ENCODE measurements at regions not wholly inside any gene's neighbourhood (a gene's known extent, or its start where the extent isn't known, plus 50 kb on each side); places are given as distances from the start of the nearest gene placed in this dataset.

DNA sequence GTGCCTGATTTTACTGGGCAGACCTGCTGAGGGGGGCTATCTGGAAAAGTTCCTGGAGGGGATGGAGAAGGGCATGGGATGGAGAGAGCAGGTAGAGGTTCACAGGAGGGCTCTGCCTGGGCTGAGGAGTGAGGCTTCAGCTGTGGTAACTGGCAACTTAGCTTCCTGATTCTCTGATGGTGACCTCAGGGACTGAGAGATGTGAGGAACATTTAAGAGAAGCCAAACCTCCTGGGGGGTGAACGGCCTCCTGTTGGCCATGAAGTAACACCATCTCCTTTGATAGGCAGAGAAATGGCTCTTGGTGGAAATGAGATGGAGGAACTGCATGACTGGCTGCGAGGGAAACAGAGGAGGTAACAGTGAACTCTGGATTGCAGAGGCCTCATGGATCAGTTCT lies 97.3 kb upstream of the ROPN1 start:
- no peak for FAIRE-seq
- DNase-seq (ENCODE audit: insufficient read length, low spot score), result no peak

DNA sequence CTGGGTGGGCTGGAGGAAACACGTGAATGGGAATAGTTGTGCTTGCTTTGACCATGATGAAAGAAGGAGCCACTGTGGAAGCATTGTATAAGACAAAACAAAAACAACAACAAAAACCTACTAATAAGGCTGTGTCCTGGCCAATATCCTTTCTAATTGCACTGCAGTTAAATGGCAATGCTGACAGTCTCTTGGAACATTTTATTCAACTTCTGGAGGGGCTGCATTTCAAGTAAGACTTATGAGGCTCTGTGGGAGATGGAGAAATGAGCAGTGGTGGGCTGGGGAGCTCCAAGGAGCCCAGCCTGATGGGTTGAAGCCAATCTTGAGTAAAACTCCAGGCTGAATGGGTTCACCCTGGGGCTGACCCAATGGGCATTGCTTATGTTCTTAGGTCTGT lies 99.8 kb upstream of the ROPN1 start:
- FAIRE-seq, result no peak
- DNase-seq (ENCODE audit: insufficient read length, low spot score), result no peak

DNA sequence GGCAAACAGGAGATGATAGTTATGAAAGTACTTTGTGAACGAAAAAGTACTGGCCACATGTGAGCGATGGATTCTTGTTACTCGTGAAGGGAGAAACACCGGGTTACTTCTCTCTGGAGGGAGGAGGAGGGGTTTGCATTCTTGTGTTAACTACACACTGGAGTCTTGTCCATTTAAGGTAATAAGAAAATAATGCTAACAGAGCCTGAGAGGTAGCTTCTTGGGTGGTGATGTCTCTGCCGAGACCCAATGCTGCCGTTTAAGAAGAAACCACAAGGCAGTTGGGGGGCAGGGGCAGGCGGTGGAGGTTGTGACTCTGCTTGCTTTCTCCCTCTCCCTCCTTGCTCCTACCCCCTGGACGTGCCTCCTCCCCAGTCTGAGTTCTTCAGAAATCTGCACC lies 100.9 kb upstream of the ROPN1 start:
- DNase-seq (ENCODE audit: insufficient read length, low spot score), result no peak

DNA sequence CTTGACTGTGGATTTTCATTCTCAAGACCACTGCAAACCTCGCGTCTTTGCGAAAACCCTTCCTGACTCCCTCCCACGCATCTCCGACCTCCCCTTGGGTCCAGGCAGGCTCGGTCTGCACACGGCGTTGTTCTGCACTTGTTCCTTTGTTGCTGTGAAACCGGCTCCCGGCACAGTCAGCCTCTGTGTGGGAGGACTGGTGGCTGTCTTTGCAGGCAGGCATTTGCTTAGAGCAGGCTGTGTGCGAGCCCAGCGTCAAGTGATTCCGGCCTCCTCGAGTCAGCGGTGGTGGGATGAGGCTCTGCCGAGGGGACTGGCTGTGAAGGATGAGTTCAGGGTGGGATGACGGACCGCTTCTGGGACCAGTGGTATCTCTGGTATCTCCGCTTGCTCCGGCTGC lies 102.6 kb upstream of the ROPN1 start:
- FAIRE-seq (no peak), DNase-seq (ENCODE audit: insufficient read length, low spot score) (no peak)

More for the DNA sequence above, 100.9 kb upstream of the ROPN1 start:
- no peak for FAIRE-seq

DNA sequence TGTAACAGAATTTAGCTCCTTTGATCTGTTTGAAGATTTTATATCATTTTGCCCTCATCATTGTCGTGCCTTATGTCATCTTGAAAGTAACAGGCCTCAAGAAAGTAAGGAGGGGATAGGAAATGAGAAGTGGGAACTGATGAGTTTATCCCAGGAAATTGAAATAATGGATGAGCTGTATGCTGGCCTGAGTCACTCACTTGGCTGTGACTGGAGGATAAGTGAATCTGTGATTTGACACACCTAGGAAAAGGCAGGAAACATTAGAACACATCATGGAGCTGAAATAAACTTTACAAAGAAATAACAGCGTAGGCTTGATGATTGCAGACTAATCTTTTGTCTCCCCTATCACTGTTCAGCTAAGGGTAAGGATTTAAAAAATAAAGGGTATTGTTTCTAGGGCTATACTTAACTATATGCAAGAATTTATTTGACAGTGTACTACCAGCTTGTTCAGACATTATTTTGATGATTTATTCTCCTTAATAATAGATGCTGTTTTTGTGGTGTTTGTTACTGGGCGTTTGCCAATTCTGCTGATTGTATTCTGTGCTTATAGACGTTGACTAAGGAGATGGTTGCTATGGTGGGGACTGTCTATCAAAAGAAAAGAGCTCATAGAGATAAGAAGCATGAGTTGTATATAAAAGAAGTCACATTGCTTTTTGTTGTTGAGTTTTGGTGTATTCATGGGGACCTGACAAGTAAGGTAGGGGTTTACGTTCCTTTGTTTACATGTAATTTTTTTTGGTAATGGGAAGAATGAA lies 105.6 kb upstream of the ROPN1 start:
- FAIRE-seq, result no peak
- DNase-seq (ENCODE audit: insufficient read length, low spot score), result no peak

DNA sequence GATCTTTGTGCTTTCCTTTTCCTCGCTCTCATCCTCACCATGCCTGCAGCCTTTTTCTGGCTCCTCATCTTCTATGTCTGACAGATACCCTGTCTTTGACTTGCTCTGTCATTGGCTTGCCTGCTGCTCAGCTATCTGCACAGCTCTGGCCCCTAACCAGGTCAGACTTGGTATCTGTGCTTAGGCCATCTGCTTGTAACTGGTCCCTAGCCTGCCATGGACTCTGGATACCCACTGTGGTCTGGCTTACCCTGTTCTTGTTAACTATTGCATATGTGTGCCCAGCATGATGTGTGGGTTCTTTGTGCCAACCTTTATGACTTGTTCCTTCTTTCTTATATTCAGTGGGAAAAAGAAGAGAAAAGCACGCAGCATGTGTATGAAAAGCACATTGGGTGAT lies 109.7 kb upstream of the ROPN1 start:
- DNase-seq (ENCODE audit: insufficient read length, low spot score), result no peak
- FAIRE-seq, result no peak

DNA sequence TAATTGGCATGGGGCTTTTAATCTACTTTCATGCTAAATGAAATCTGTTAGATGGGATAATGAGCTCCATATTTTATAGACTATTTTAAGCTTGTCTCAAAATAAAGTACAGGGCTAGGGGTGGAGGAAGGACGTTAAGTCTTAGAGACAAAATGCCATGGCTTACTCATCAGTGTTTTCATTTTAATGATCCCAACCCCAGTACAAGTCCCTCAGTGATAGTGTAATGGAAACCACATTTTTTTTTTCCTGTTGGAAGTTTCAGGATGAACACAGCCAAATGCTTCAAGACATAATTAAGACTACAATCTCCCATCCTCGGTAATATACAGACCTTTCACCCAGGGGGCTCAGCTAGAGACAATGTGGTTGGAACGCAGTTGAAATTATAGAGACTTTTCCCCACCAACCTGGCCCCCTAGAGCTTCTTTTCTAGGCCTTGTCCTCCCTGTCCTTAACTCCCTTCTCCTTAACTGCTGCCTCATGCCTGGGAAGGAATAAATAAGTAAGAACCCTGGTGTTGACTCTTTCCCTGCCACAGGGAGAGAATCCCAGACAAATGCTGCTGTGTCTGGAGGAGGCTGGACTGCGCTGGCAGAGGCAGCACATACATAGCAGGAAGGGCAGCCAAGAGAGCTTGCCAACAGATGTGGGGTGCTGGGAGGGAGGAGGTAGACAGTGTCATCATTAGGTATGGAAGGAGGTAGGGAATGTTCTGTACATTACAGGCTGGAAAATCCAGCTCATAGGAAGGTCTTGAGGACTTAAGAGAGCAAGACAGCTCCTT lies 115.4 kb upstream of the ROPN1 start:
- DNase-seq (ENCODE audit: insufficient read length, low spot score) (no peak), FAIRE-seq (no peak)

DNA sequence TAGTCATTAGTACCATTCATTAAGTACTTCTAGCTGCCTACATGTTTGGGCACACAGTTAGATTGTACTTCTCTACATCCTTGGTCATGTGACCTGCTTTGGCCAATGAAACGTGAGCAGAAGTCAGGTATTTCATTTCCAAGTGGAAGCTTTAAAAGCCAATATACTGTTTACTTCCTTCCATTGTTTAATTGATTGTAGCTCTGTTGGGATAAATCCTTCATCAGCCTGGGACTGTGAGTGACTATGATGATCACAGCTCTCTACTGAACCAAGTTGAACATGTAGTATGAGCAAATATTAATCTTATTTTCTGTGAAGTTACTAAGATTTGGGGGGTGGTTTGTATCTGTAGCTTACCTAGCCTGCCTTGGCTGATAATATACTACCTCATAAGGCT lies 116.5 kb upstream of the ROPN1 start:
- no peak for FAIRE-seq
- no peak for DNase-seq (ENCODE audit: insufficient read length, low spot score)

DNA sequence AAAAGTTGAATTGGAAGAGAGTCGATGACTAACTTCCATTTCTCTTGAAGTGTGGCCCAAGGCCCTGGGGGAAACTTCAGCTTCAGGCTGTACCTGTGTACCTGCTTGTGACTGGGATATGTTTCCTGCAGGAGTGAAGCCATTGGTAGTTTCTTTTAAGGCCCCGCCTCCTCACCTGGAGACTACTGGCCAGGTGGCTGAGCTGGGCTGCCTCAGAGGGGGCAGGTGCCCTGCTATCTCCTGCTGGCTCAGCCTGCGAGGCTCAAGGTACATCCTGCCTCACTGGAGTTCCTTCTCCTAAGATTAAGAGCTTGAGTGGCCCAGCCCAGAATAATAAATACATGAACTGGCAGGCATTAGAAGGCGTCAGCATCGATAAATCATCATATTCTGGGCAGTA lies 121.6 kb upstream of the ROPN1 start:
- DNase-seq (ENCODE audit: insufficient read length, low spot score), result no peak
- no peak for FAIRE-seq

DNA sequence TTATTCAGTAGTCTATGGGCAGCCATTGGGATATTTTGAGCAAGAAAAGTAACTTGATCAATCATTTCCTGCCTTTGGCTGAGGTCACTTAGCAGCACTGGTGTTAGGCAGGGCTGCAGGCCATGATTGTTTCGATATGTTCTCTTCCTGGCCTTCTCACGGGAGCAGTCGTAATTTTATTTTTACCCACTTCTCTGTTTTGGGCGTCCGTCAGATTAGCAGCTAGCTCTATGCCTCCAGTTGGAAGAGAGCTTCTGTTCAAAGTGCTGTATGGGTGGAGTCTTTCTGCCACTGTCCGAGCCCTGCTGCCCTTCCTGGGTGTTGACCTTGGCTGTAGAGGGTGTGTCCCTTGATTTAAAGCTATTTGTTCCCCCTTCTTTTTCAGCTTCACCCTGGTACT lies 123.4 kb upstream of the ROPN1 start:
- no peak for FAIRE-seq
- no peak for DNase-seq (ENCODE audit: insufficient read length, low spot score)

DNA sequence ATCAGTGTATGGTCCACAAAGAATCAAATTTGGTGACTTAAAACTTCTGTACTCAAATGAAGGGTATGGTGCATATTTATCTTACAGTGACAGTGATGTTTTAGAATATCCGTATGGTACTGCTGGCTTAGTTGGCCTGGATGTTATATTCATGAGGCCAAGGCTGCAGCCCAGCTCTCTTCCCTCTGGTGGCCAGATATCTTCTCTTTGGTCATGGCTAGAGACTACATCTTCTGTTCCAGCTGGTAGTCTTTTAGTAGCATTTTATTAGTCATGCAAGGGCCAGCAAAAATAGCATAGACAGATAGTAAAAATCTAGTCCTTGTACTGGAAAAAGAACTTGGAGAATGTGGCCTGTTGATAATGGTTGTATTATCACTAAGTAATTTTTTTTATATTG lies 124.0 kb upstream of the ROPN1 start:
- no peak for FAIRE-seq
- no peak for DNase-seq (ENCODE audit: insufficient read length, low spot score)

DNA sequence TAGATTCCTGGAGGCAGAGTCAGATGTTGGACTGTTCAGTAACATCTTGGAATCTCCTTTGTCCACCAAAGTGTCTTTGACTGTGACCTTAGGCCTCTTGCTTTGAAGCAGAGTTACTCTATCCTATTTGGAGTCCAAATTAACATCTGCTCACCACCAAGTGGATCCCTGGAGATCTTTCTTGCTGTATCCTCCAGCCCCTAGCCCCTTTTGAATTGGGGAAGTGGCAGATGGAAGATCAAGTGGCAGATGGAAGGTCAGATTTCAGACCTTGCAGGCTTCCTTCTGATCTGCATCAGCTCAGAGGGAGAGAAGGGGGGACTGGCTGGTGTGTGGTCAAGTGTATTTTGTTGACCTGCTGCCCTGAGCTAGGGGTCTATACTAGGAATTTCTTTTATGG lies 125.0 kb upstream of the ROPN1 start:
- no peak for FAIRE-seq
- no peak for DNase-seq (ENCODE audit: insufficient read length, low spot score)

DNA sequence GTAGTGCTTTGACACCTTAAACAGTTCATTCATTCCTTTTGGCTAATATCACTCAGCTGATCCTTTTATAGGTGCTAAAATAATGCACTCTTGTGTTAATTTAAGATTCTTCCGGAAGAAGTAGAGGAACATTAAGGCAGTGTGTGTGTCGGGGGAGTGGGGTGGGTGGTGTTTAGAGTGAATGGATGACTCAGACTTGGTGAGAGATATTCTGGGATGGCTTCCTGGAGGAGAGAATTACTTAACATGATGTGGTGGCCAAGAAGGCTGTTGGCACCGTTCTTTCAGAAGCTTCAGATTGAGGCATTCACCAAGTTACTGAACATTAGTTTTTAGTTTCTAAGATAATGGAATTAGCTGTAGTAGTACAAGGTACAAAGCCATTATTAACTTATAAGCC lies 125.6 kb upstream of the ROPN1 start:
- DNase-seq (ENCODE audit: insufficient read length, low spot score) (no peak), FAIRE-seq (no peak)

DNA sequence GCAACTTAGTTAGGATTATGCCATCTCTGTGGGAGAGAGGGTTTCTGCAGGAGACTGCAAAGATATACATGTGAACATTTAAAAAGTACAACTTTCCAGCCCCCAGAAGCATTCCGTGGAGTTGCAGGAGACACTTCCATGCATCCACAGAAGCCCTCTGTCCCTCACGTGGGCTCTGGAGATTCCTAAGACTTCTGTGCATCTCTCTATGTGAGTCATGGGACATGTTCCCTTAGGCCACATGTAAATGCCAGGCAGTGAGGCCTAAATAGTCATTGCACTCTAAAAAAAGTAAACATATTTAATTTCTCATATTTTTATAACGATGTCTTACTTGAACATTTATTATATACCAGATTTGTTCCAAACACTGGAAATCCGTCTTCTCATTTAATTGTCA lies 126.5 kb upstream of the ROPN1 start:
- DNase-seq (ENCODE audit: insufficient read length, low spot score) (no peak), FAIRE-seq (no peak)

DNA sequence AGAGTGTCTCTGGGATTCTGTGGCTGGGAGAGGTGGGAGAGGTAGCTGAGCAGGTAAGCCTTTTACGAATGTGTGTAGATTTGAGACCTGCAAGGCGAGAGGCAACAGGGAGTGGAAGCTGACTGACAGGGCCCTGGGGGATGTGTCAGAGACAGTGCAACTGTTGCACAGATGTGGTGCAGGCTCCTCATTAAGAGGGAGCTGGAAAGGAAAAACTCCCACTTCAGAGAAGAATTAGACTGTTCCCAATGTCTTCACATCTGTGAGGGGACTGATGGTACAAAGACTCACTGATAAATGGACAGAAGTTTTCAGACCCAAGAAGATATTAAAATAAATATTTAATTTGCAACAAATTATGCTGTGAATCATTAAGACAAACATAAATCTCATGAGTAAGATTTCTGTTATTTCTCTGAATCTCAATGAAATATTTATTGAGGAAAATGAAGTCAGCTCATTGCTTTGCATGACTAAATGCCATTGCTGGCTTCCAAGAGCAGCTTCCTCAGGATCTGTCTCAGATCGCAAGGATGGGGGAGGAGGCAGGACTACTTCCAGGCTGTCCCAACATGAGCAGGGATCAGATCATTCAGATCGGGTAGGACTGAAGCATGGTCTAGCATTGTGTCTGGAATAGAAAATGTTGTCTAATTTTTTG lies 127.3 kb upstream of the ROPN1 start:
- DNase-seq (ENCODE audit: insufficient read length, low spot score) (no peak), FAIRE-seq (no peak)

DNA sequence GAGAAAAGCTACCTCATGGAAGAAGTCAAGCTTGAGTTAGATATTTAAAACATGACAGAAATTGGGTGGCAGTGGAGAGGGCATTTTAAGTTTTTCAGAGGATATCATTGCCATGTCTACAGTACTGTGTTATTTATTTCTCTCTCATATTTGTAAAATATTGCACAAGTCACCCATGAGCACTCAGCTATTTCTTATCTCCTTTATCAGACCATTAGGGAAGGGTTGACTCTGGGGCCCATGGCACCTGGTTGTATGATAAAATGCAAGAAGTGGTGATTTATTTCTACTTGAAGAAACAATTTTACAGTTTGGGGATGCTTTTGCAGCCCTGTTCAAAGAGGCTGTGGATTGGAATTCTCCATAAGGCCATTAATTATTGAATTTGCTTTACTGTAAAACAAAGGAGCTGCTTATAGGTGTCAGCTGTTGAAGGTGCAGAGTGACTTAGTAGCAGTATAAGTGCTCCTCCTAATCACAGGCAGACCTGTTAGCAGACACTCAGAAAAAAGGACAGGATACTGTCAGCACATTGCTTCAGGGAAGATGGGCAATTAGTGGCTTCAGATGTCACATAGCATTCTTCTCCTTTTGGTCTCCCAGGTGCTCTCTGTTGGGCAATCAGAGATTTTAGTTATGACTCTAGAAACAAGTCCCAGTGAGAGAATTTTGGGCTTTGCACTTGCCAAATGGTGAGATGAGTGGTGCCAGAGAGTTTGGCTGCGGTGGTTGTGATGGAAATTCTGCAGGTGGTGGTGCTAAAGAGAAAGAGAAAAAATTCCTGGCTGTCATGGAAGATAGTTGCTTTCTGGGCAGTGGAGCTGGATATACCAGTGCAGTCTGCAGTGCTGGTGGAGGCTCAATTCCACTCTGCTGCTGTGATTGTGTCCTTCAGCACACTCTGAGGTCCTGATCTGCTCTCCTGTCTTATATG lies 129.7 kb upstream of the ROPN1 start:
- FAIRE-seq, result no peak
- DNase-seq (ENCODE audit: insufficient read length, low spot score), result no peak

DNA sequence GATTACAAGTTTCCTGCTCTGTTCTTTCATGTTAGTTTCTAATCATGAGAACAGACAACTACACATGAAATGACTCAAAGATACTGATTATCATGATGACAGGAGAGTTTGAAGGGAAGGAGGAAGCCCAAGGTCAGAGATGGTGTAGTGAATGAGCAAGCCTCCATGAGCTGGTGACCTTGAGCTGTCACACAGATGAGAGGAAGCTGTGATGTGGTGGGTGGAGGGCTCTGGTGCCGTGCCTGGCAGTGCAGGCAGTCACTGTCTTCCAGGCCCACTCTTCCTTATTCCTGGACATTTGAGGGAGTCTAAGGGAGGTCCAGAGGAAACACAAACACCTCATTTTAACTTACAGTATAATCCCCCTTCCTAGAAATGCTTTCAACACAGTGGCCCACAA lies 133.4 kb upstream of the ROPN1 start:
- no peak for DNase-seq (ENCODE audit: insufficient read length, low spot score)
- FAIRE-seq, result no peak

DNA sequence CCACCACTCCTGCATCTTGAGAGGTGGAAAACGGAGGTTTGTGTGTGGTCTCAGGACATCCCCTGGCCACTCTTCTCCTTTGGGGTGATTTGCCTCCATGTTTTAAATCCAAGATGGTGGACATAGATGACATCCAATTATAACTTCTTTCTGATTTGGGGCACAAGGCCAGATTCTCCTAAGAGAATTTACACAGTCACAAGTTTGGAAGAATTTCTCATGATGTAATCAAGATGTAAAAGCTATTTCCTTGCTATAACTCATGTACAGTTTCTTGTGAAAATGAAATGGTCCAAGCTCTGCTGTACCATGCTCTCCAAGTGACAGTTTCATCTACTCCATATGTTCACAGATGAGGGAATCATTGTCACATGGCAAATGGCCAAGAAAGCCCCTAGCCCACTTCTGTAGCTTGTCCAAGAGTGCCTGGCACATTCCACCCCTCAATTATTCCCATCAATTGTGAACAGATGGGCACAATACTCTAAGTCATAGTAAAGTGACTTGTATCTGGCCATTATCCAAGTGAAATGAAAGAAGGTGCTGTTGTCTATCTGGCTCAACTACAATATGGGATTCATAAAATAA lies 134.6 kb upstream of the ROPN1 start:
- FAIRE-seq (no peak), DNase-seq (ENCODE audit: insufficient read length, low spot score) (no peak)

DNA sequence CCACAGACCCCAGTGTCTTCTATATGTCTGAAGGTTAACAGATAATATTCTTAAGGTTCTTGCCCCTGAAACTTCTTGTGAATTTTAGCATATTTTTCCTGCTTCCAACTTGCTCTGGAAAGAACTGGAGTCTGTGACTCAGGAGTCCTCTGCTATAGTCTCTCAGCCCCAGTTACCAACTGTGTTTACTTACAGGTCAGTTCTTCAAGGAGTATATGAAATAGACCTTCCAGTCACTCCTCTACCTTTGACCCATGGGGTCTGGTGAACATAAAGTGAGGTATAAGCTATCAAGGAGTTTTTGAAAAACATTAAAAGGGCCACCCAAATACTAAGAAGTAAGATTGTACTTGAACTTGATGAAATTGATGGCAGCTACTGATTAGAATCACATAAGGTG lies 139.2 kb upstream of the ROPN1 start:
- DNase-seq (ENCODE audit: insufficient read length, low spot score) (no peak), FAIRE-seq (no peak)

DNA sequence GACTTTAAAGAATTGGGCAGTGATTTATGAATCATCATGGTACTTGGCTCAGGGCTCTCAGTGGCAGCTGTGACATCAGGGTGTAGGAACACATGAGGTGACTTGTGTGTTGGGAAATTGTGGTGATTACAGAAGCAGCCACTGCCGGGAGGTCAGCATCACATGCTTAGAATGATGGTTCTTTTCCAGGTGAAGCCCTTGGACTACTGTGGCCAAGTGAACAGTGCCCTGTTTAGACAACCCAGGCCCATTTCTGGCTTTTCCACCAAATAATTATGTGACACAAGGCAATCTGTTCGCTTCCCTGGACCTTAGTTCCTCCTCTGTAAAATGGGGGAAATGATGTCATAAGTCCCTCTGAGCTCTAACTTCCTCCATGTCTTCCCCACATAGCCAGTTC lies 139.7 kb upstream of the ROPN1 start:
- no peak for DNase-seq (ENCODE audit: insufficient read length, low spot score)
- no peak for FAIRE-seq

Measured in GM19239 (cell line).